K562 (cell line): ENCODE measurements at regions not wholly inside any gene's neighbourhood (a gene's known extent, or its start where the extent isn't known, plus 50 kb on each side); places are given as distances from the start of the nearest gene placed in this dataset.
"Not testable (repeated sequence)": the region's sequence is repeated elsewhere in the genome, so short reads cannot be mapped to it uniquely, and the experiment has no call there.

ENCODE experiments used
- HDAC2 ChIP-seq: fragments of 450-650 bp; IDR thresholded peaks from 2 replicates; pipeline ENCODE4 v1.6.1; 2016; ENCODE audit warnings: mild to moderate bottlenecking
- NFATC3 ChIP-seq: fragments of 450-650 bp; IDR thresholded peaks from 2 replicates; pipeline ENCODE4 v1.6.1; 2017; ENCODE audit warnings: mild to moderate bottlenecking
- NFE2 ChIP-seq: IDR thresholded peaks from 2 replicates; pipeline ENCODE4 v1.6.1; 2014; ENCODE audit warnings: antibody characterized with exemption, low read depth
- PCBP1 ChIP-seq: fragments of 200-400 bp; formaldehyde crosslinking; IDR thresholded peaks from 2 replicates; pipeline ENCODE4 v1.6.1; 2018; ENCODE audit warnings: mild to moderate bottlenecking, low read depth, low read length; ENCODE audit not compliant: poor library complexity, severe bottlenecking
- SMARCA4 ChIP-seq: fragments of 450-650 bp; IDR thresholded peaks from 2 replicates; pipeline ENCODE4 v1.6.1; 2016
- ZNF121 ChIP-seq: sonication (generic); formaldehyde crosslinking; conservative IDR thresholded peaks from 2 replicates; pipeline ENCODE4 v1.8.0; 2022; ENCODE audit warnings: missing genetic modification reagents
- TF ChIP-seq, protein P1 (sequence below): sonication (generic); IDR thresholded peaks from 2 replicates; pipeline ENCODE4 v1.6.1; 2016
- TF ChIP-seq, protein P2 (sequence below), 3 experiments: IDR thresholded peaks in 2 of 3; conservative IDR thresholded peaks in 1 of 3; 2 replicates each; pipeline ENCODE4 v1.5.1; 2011 to 2012; ENCODE audit warnings: low read length in 3 of 3, mild to moderate bottlenecking in 3 of 3, control low read depth in 2 of 3, improper control_type of control experiment in 1 of 3, inconsistent platforms in 1 of 3, low read depth in 1 of 3, mixed read lengths in 1 of 3, moderate library complexity in 1 of 3; ENCODE audit not compliant: insufficient read depth in 2 of 3
- TF ChIP-seq, protein P3 (sequence below): IDR thresholded peaks from 2 replicates; pipeline ENCODE4 v1.6.1; 2016; ENCODE audit warnings: missing genetic modification characterization, missing compliant biosample characterization

DNA sequence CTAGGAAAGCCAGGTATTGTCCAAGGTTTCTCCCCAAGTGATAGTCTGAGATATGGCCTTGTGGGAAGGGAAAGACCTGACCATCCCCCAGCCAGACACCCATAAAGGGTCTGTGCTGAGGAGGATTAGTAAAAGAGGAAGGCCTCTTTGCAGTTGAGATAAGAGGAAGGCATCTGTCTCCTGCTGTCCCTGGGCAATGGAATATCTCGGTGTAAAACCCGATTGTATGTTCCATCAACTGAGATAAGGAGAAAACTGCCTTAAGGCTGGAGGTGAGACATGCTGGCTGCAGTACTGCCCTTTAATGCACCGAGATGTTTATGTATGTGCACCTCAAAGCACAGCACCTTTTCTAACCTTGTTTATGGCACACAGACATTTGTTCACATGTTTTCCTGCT lies 805.9 kb downstream of the FOXD4L5 start:
- TF ChIP-seq, protein P1, sequence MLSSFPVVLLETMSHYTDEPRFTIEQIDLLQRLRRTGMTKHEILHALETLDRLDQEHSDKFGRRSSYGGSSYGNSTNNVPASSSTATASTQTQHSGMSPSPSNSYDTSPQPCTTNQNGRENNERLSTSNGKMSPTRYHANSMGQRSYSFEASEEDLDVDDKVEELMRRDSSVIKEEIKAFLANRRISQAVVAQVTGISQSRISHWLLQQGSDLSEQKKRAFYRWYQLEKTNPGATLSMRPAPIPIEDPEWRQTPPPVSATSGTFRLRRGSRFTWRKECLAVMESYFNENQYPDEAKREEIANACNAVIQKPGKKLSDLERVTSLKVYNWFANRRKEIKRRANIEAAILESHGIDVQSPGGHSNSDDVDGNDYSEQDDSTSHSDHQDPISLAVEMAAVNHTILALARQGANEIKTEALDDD = not testable (repeated sequence)
- TF ChIP-seq, protein P2, sequence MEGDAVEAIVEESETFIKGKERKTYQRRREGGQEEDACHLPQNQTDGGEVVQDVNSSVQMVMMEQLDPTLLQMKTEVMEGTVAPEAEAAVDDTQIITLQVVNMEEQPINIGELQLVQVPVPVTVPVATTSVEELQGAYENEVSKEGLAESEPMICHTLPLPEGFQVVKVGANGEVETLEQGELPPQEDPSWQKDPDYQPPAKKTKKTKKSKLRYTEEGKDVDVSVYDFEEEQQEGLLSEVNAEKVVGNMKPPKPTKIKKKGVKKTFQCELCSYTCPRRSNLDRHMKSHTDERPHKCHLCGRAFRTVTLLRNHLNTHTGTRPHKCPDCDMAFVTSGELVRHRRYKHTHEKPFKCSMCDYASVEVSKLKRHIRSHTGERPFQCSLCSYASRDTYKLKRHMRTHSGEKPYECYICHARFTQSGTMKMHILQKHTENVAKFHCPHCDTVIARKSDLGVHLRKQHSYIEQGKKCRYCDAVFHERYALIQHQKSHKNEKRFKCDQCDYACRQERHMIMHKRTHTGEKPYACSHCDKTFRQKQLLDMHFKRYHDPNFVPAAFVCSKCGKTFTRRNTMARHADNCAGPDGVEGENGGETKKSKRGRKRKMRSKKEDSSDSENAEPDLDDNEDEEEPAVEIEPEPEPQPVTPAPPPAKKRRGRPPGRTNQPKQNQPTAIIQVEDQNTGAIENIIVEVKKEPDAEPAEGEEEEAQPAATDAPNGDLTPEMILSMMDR (IDR thresholded peaks at IDR 0.05 in 2 of 3, conservative IDR thresholded peaks at IDR 0.05 in 1 of 3; ENCODE audit: insufficient read depth in 2 of 3, low read depth in 1 of 3, low read length in 3 of 3) = not testable (repeated sequence)
- not testable (repeated sequence) for TF ChIP-seq NFE2; ZNF121 (CRISPR knock-in tag); PCBP1; NFATC3
- TF ChIP-seq, protein P3, sequence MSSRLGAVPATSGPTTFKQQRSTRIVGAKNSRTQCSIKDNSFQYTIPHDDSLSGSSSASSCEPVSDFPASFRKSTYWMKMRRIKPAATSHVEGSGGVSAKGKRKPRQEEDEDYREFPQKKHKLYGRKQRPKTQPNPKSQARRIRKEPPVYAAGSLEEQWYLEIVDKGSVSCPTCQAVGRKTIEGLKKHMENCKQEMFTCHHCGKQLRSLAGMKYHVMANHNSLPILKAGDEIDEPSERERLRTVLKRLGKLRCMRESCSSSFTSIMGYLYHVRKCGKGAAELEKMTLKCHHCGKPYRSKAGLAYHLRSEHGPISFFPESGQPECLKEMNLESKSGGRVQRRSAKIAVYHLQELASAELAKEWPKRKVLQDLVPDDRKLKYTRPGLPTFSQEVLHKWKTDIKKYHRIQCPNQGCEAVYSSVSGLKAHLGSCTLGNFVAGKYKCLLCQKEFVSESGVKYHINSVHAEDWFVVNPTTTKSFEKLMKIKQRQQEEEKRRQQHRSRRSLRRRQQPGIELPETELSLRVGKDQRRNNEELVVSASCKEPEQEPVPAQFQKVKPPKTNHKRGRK (tag) = not testable (repeated sequence)
- TF ChIP-seq HDAC2 (peak; percentile 62; the same call in 1 of the 2 replicates), SMARCA4 (peak; percentile 87)
